HG03060 (cell line): ENCODE measurements at regions not wholly inside any gene's neighbourhood (a gene's known extent, or its start where the extent isn't known, plus 50 kb on each side); places are given as distances from the start of the nearest gene placed in this dataset.
"Not testable (repeated sequence)": the region's sequence is repeated elsewhere in the genome, so short reads cannot be mapped to it uniquely, and the experiment has no call there.

Experiments
- ATAC-seq: cut with Tn5 transposase; IDR thresholded peaks from one replicate; pipeline ENCODE4 v1.9.1; 2021; ENCODE audit warnings: low read depth, moderate number of reproducible peaks; ENCODE audit not compliant: unreplicated experiment

GRCh38 chr1:187680823-187681222, 852.1 kb downstream of the PLA2G4A start:
- ATAC-seq, result no peak

GRCh38 chr1:187682112-187682511, 853.4 kb downstream of the PLA2G4A start:
- no peak for ATAC-seq

GRCh38 chr1:187685333-187685732, 856.6 kb downstream of the PLA2G4A start:
- no peak for ATAC-seq

- ATAC-seq, result no peak
Measured at GRCh38 chr1:187689129-187689528, 860.4 kb downstream of the PLA2G4A start.

GRCh38 chr1:187691439-187691838, 862.7 kb downstream of the PLA2G4A start:
- ATAC-seq, result no peak

- no peak for ATAC-seq
Measured at GRCh38 chr1:187692799-187693198, 864.0 kb downstream of the PLA2G4A start.

GRCh38 chr1:187696073-187696472, 867.3 kb downstream of the PLA2G4A start:
- no peak for ATAC-seq

GRCh38 chr1:187703138-187704130, 874.7 kb downstream of the PLA2G4A start:
- ATAC-seq, result not testable (repeated sequence)

GRCh38 chr1:187714470-187714869, 885.7 kb downstream of the PLA2G4A start:
- no peak for ATAC-seq

- no peak for ATAC-seq
Measured at GRCh38 chr1:187715483-187715882, 886.7 kb downstream of the PLA2G4A start.

GRCh38 chr1:187716160-187716559, 887.4 kb downstream of the PLA2G4A start:
- no peak for ATAC-seq

GRCh38 chr1:187718527-187718926, 889.8 kb downstream of the PLA2G4A start:
- ATAC-seq, result no peak

- ATAC-seq, result no peak
Measured at GRCh38 chr1:187721216-187721615, 892.5 kb downstream of the PLA2G4A start.

- ATAC-seq, result no peak
Measured at GRCh38 chr1:187725216-187725615, 896.5 kb downstream of the PLA2G4A start.

GRCh38 chr1:187733232-187733631, 904.5 kb downstream of the PLA2G4A start:
- no peak for ATAC-seq

GRCh38 chr1:187734427-187734826, 905.7 kb downstream of the PLA2G4A start:
- no peak for ATAC-seq

- peak; percentile 95 for ATAC-seq
Measured at GRCh38 chr1:187744665-187745064, 915.9 kb downstream of the PLA2G4A start.

- ATAC-seq, result no peak
Measured at GRCh38 chr1:187755536-187755935, 926.8 kb downstream of the PLA2G4A start.

- ATAC-seq, result not testable (repeated sequence)
Measured at GRCh38 chr1:187756684-187757083, 927.9 kb downstream of the PLA2G4A start.

GRCh38 chr1:187759825-187760333, 931.1 kb downstream of the PLA2G4A start:
- no peak for ATAC-seq

GRCh38 chr1:187762118-187762517, 933.4 kb downstream of the PLA2G4A start:
- ATAC-seq, result no peak

GRCh38 chr1:187763465-187763864, 934.7 kb downstream of the PLA2G4A start:
- ATAC-seq, result no peak
